LNCAP (cell line): ENCODE measurements at regions not wholly inside any gene's neighbourhood (a gene's known extent, or its start where the extent isn't known, plus 50 kb on each side); places are given as distances from the start of the nearest gene placed in this dataset.

Experiments
- CTCF ChIP-seq: fragments of 450-650 bp; IDR thresholded peaks from 2 replicates; pipeline ENCODE4 v1.5.1; 2017; ENCODE audit warnings: mild to moderate bottlenecking

GRCh38 chr17:73769479-73769878 lies 125.2 kb upstream of the SDK2 start:
- TF ChIP-seq CTCF: no peak

GRCh38 chr17:73770115-73770848 lies 126.0 kb upstream of the SDK2 start:
- no peak for TF ChIP-seq CTCF

- no peak for TF ChIP-seq CTCF
Observed at GRCh38 chr17:73770849-73771229, 126.6 kb upstream of the SDK2 start.

GRCh38 chr17:73772107-73772705 lies 128.0 kb upstream of the SDK2 start:
- no peak for TF ChIP-seq CTCF

GRCh38 chr17:73773702-73774101 lies 129.5 kb upstream of the SDK2 start:
- TF ChIP-seq CTCF: no peak

GRCh38 chr17:73774852-73775251 lies 130.6 kb upstream of the SDK2 start:
- TF ChIP-seq CTCF: no peak

- no peak for TF ChIP-seq CTCF
Observed at GRCh38 chr17:73776351-73777130, 132.3 kb upstream of the SDK2 start.
